Activated CD8-positive, alpha-beta T cell treated with anti-CD3 and anti-CD28 coated beads for 36 hours (primary cell): ENCODE measurements at regions not wholly inside any gene's neighbourhood (a gene's known extent, or its start where the extent isn't known, plus 50 kb on each side); places are given as distances from the start of the nearest gene placed in this dataset.

Experiments used
- ATAC-seq: fragments of 200-7000 bp; cut with Tn5 transposase; one replicate; pipeline ENCODE4 v1.10.0; 2021; ENCODE audit warnings: mild to moderate bottlenecking, moderate library complexity
- CTCF ChIA-PET: fragments of 350-600 bp; sonication (Branson Sonifier 250); formaldehyde crosslinking; loops from one replicate; lab custom pipeline; 2021; ENCODE audit warnings: antibody characterized with exemption; lab: Charles Lee
- POLR2A ChIA-PET: fragments of 350-600 bp; sonication (Branson Sonifier 250); formaldehyde crosslinking; loops from one replicate; lab custom pipeline; 2021; ENCODE audit warnings: antibody characterized with exemption; lab: Charles Lee
- DNase-seq: peaks from one replicate; pipeline ENCODE4 v3.0.0-alpha.2; 2020
- H3K27ac Mint-ChIP-seq: one replicate; pipeline ENCODE4 v1.8.0; 2021; ENCODE audit warnings: mild to moderate bottlenecking, mixed read lengths
- H3K27me3 Mint-ChIP-seq: one replicate; pipeline ENCODE4 v1.8.0; 2021; ENCODE audit warnings: mixed read lengths
- H3K36me3 Mint-ChIP-seq: one replicate; pipeline ENCODE4 v1.8.0; 2021; ENCODE audit warnings: low read depth, mixed read lengths
- H3K4me1 Mint-ChIP-seq: one replicate; pipeline ENCODE4 v1.8.0; 2021; ENCODE audit warnings: low read depth, mixed read lengths
- H3K4me3 Mint-ChIP-seq: one replicate; pipeline ENCODE4 v1.8.0; 2021; ENCODE audit warnings: mild to moderate bottlenecking, moderate library complexity, mixed read lengths
- H3K9me3 Mint-ChIP-seq: one replicate; pipeline ENCODE4 v1.8.0; 2021; ENCODE audit warnings: mixed read lengths
- CTCF ChIP-seq: fragments of 200-600 bp; IDR thresholded peaks from one replicate; pipeline ENCODE4 v1.8.0; 2022; ENCODE audit warnings: antibody characterized with exemption, mild to moderate bottlenecking
- intact Hi-C: fragments of 100-400 bp; cut with micrococcal nuclease; formaldehyde crosslinking; loops from one replicate; pipeline ENCODE4 v1.10.0; 2022

- H3K27me3 Mint-ChIP-seq: peaks cover 5% of the 10 kb centered on the region
- DNase-seq: no peak
- no peak for TF ChIP-seq CTCF
- no peak for ATAC-seq
- intact Hi-C loops: no loop called here
- no peaks in the 10 kb centered on the region for H3K9me3 Mint-ChIP-seq
- H3K27ac Mint-ChIP-seq: no peak overlapping the region
- CTCF ChIA-PET: interaction anchor here (1.0 kb wide), 1 partner anchor 9 kb away, joined by 3 read pairs; no protein-coding TSS in a partner anchor
- H3K4me3 Mint-ChIP-seq: no peak overlapping the region
- POLR2A ChIA-PET: no interaction called here
- no peaks in the 10 kb centered on the region for H3K36me3 Mint-ChIP-seq
- no peaks in the 10 kb centered on the region for H3K4me1 Mint-ChIP-seq
Observed at GRCh38 chr13:106927421-106927820, 359.5 kb upstream of the ARGLU1 start.

GRCh38 chr13:106922384-106922783 is 354.4 kb upstream of the ARGLU1 start:
- H3K27me3 Mint-ChIP-seq: peaks cover 24% of the 10 kb centered on the region
- no peak overlapping the region for H3K27ac Mint-ChIP-seq
- ChIA-PET CTCF (no interaction called here), POLR2A (no interaction called here)
- peaks cover 3% of the 10 kb centered on the region for H3K4me1 Mint-ChIP-seq
- H3K4me3 Mint-ChIP-seq: no peak overlapping the region
- no peak for DNase-seq
- H3K9me3 Mint-ChIP-seq: no peaks in the 10 kb centered on the region
- intact Hi-C loops: no loop called here
- TF ChIP-seq CTCF: no peak
- no peak for ATAC-seq
- no peaks in the 10 kb centered on the region for H3K36me3 Mint-ChIP-seq

GRCh38 chr13:106919638-106920037 is 351.7 kb upstream of the ARGLU1 start:
- DNase-seq (no peak), ATAC-seq (no peak)
- H3K36me3 Mint-ChIP-seq: no peaks in the 10 kb centered on the region
- intact Hi-C loops: no loop called here
- H3K27ac Mint-ChIP-seq: no peak overlapping the region
- H3K27me3 Mint-ChIP-seq: peaks cover 31% of the 10 kb centered on the region
- no peaks in the 10 kb centered on the region for H3K9me3 Mint-ChIP-seq
- no peak for TF ChIP-seq CTCF
- CTCF ChIA-PET: interaction anchor here (0.8 to 1.4 kb wide), 3 partner anchors 17 to 29 kb away, joined by 3 to 4 read pairs (median 3); no protein-coding TSS in a partner anchor
- no peak overlapping the region for H3K4me3 Mint-ChIP-seq
- H3K4me1 Mint-ChIP-seq: peaks cover 3% of the 10 kb centered on the region
- POLR2A ChIA-PET: no interaction called here

- ChIA-PET POLR2A (no interaction called here), CTCF (interaction anchor here (0.8 to 1.4 kb wide), 5 partner anchors 17 to 236 kb away, joined by 3 to 4 read pairs (median 3); no protein-coding TSS in a partner anchor)
- no peak for ATAC-seq
- TF ChIP-seq CTCF: no peak
- Mint-ChIP-seq H3K27me3 (peaks cover 31% of the 10 kb centered on the region), H3K4me3 (no peak overlapping the region), H3K27ac (no peak overlapping the region), H3K4me1 (peaks cover 3% of the 10 kb centered on the region), H3K36me3 (no peaks in the 10 kb centered on the region), H3K9me3 (no peaks in the 10 kb centered on the region)
- no peak for DNase-seq
- intact Hi-C loops: no loop called here
Observed at GRCh38 chr13:106919133-106919532, 351.2 kb upstream of the ARGLU1 start.

- POLR2A ChIA-PET: no interaction called here
- H3K27me3 Mint-ChIP-seq: peaks cover 31% of the 10 kb centered on the region
- H3K4me3 Mint-ChIP-seq: no peak overlapping the region
- ATAC-seq: no peak
- no peak for DNase-seq
- intact Hi-C loops: no loop called here
- H3K27ac Mint-ChIP-seq: no peak overlapping the region
- H3K36me3 Mint-ChIP-seq: no peaks in the 10 kb centered on the region
- H3K9me3 Mint-ChIP-seq: no peaks in the 10 kb centered on the region
- no peak for TF ChIP-seq CTCF
- H3K4me1 Mint-ChIP-seq: peaks cover 3% of the 10 kb centered on the region
- CTCF ChIA-PET: interaction anchor here (0.7 to 1.4 kb wide), 5 partner anchors 8 to 382 kb away, joined by 3 to 5 read pairs (median 3); no protein-coding TSS in a partner anchor
Observed at GRCh38 chr13:106918557-106918860, 350.6 kb upstream of the ARGLU1 start.
